H9 (cell line): ENCODE measurements at regions not wholly inside any gene's neighbourhood (a gene's known extent, or its start where the extent isn't known, plus 50 kb on each side); places are given as distances from the start of the nearest gene placed in this dataset.
"Not testable (repeated sequence)": the region's sequence is repeated elsewhere in the genome, so short reads cannot be mapped to it uniquely, and the experiment has no call there.

Experiments
- DNase-seq: peaks from one replicate; pipeline ENCODE4 v3.0.0-alpha.2; 2017
- H2AFZ ChIP-seq: one replicate; pipeline ENCODE4 v1.6.1; 2013; ENCODE audit warnings: mild to moderate bottlenecking, low read length, control low read depth, moderate library complexity
- H2AK5ac ChIP-seq: 2 replicates; pipeline ENCODE4 v1.6.1; 2013; ENCODE audit warnings: low read length, control low read depth, mixed read lengths; ENCODE audit not compliant: insufficient read length
- H2BK120ac ChIP-seq: one replicate; pipeline ENCODE4 v1.6.1; 2013; ENCODE audit warnings: low read depth, mild to moderate bottlenecking, low read length, control low read depth, inconsistent platforms; ENCODE audit not compliant: poor library complexity, severe bottlenecking
- H2BK12ac ChIP-seq: 2 replicates; pipeline ENCODE4 v1.6.1; 2013; ENCODE audit warnings: low read length, control low read depth, mixed read lengths, low read depth; ENCODE audit not compliant: insufficient read length
- H2BK15ac ChIP-seq: 2 replicates; pipeline ENCODE4 v1.6.1; 2013; ENCODE audit warnings: low read depth, low read length, control low read depth
- H2BK20ac ChIP-seq: one replicate; pipeline ENCODE4 v1.6.1; 2013; ENCODE audit warnings: low read depth, mild to moderate bottlenecking, low read length, control low read depth, inconsistent platforms; ENCODE audit not compliant: poor library complexity, severe bottlenecking
- H2BK5ac ChIP-seq: 2 replicates; pipeline ENCODE4 v1.6.1; 2013; ENCODE audit warnings: low read length, control low read depth, mixed read lengths; ENCODE audit not compliant: insufficient read length
- H3K14ac ChIP-seq: 2 replicates; pipeline ENCODE4 v1.6.1; 2013; ENCODE audit warnings: low read length, control low read depth; ENCODE audit not compliant: insufficient read depth
- H3K18ac ChIP-seq: 2 replicates; pipeline ENCODE4 v1.6.1; 2013; ENCODE audit warnings: low read depth, mild to moderate bottlenecking, mixed read lengths, low read length, control low read depth; ENCODE audit not compliant: insufficient read length
- H3K23ac ChIP-seq: 2 replicates; pipeline ENCODE4 v1.6.1; 2013; ENCODE audit warnings: low read length, control low read depth, mixed read lengths, low read depth; ENCODE audit not compliant: insufficient read length
- H3K23me2 ChIP-seq: 2 replicates; pipeline ENCODE4 v1.6.1; 2013; ENCODE audit warnings: low read depth, mild to moderate bottlenecking, mixed read lengths, low read length, control low read depth; ENCODE audit not compliant: insufficient read length, poor library complexity, severe bottlenecking
- H3K27ac ChIP-seq: 2 replicates; pipeline ENCODE4 v1.5.1; 2013; ENCODE audit warnings: low read length, control low read depth, mixed read lengths, low read depth; ENCODE audit not compliant: insufficient read length
- H3K27me3 ChIP-seq: 2 replicates; pipeline ENCODE4 v1.6.1; 2013; ENCODE audit warnings: low read length, control low read depth, inconsistent platforms; ENCODE audit not compliant: insufficient read depth
- H3K4ac ChIP-seq: 2 replicates; pipeline ENCODE4 v1.6.1; 2013; ENCODE audit warnings: low read depth, mild to moderate bottlenecking, control low read depth, inconsistent platforms, low read length, moderate library complexity
- H3K4me1 ChIP-seq: 2 replicates; pipeline ENCODE4 v1.6.1; 2013; ENCODE audit warnings: low read length, control low read depth, inconsistent platforms; ENCODE audit not compliant: insufficient read depth
- H3K4me2 ChIP-seq: 2 replicates; pipeline ENCODE4 v1.6.1; 2013; ENCODE audit warnings: low read length, control low read depth, mixed read lengths; ENCODE audit not compliant: insufficient read length, insufficient read depth
- H3K56ac ChIP-seq: 2 replicates; pipeline ENCODE4 v1.6.1; 2013; ENCODE audit warnings: low read depth, mild to moderate bottlenecking, mixed read lengths, low read length, control low read depth; ENCODE audit not compliant: insufficient read length
- H3K79me1 ChIP-seq: 2 replicates; pipeline ENCODE4 v1.6.1; 2013; ENCODE audit warnings: low read depth, mild to moderate bottlenecking, moderate library complexity, low read length, control low read depth, inconsistent platforms; ENCODE audit not compliant: insufficient read depth, poor library complexity, severe bottlenecking
- H3K79me2 ChIP-seq: 2 replicates; pipeline ENCODE4 v1.6.1; 2013; ENCODE audit warnings: low read length, control low read depth, inconsistent platforms; ENCODE audit not compliant: insufficient read depth
- H3K9ac ChIP-seq: 2 replicates; pipeline ENCODE4 v1.6.1; 2013; ENCODE audit warnings: low read length, control low read depth, mixed read lengths; ENCODE audit not compliant: insufficient read length; ENCODE audit errors: extremely low read depth
- H3K9me3 ChIP-seq: one replicate; pipeline ENCODE4 v1.6.1; 2013; ENCODE audit warnings: low read depth, low read length, inconsistent platforms; ENCODE audit not compliant: control insufficient read depth
- H3T11ph ChIP-seq: one replicate; pipeline ENCODE4 v1.6.1; 2013; ENCODE audit warnings: mild to moderate bottlenecking, low read length, control low read depth, inconsistent platforms
- H4K20me1 ChIP-seq: one replicate; pipeline ENCODE4 v1.6.1; 2013; ENCODE audit not compliant: control insufficient read depth, insufficient read length, insufficient read depth
- H4K5ac ChIP-seq: 2 replicates; pipeline ENCODE4 v1.6.1; 2013; ENCODE audit warnings: low read depth, mild to moderate bottlenecking, mixed read lengths, low read length, control low read depth; ENCODE audit not compliant: insufficient read length
- H4K8ac ChIP-seq: replicated peaks from 2 replicates; pipeline ENCODE4 v1.6.1; 2013; ENCODE audit warnings: low read length, control low read depth, mixed read lengths, low read depth; ENCODE audit not compliant: insufficient read length
- H4K91ac ChIP-seq: 2 replicates; pipeline ENCODE4 v1.6.1; 2013; ENCODE audit warnings: low read depth, mild to moderate bottlenecking, moderate library complexity, mixed read lengths, low read length, control low read depth; ENCODE audit not compliant: insufficient read length
- H3K27ac Mint-ChIP-seq, 3 experiments: 2 replicates in 2 of 3; 3 replicates in 1 of 3; pipeline ENCODE4 v1.8.0; 2020 to 2021; ENCODE audit warnings: mixed read lengths in 3 of 3, mild to moderate bottlenecking in 1 of 3, moderate library complexity in 1 of 3
- H3K27me3 Mint-ChIP-seq: 2 replicates; pipeline ENCODE4 v1.8.0; 2021; ENCODE audit warnings: low read depth, mild to moderate bottlenecking, moderate library complexity, mixed read lengths
- H3K36me3 Mint-ChIP-seq, 3 experiments: 2 replicates in 2 of 3; 3 replicates in 1 of 3; pipeline ENCODE4 v1.8.0; 2020 to 2021; ENCODE audit warnings: low read depth in 3 of 3, mixed read lengths in 3 of 3; ENCODE audit not compliant: insufficient read depth in 1 of 3
- H3K4me1 Mint-ChIP-seq, 2 experiments: 2 replicates each; pipeline ENCODE4 v1.8.0; 2020; ENCODE audit warnings: mixed read lengths in 2 of 2
- H3K4me3 Mint-ChIP-seq, 2 experiments: 2 replicates in 1 of 2; 3 replicates in 1 of 2; pipeline ENCODE4 v1.8.0; 2020 to 2021; ENCODE audit warnings: mild to moderate bottlenecking in 2 of 2, mixed read lengths in 2 of 2, moderate library complexity in 1 of 2
- H3K9me3 Mint-ChIP-seq, 2 experiments: 2 replicates in 1 of 2; 3 replicates in 1 of 2; pipeline ENCODE4 v1.8.0; 2020; ENCODE audit warnings: mild to moderate bottlenecking in 2 of 2, mixed read lengths in 2 of 2, moderate library complexity in 1 of 2
- WGBS: extraction: QIAGEN DNeasy Blood & Tissue Kit; methylation state at CpG from one replicate; pipeline ENCODE4 v1.1.7; 2013; ENCODE audit warnings: missing lambda C conversion rate, low lambda C conversion rate, mixed read lengths; ENCODE audit not compliant: insufficient read length; ENCODE audit errors: extremely low coverage; 5-methylcytosine and 5-hydroxymethylcytosine counted together
- TF ChIP-seq, protein P1 (sequence below): fragments of 200-600 bp; sonication (generic); conservative IDR thresholded peaks from 3 replicates; pipeline ENCODE4 v1.8.0; 2021; ENCODE audit warnings: antibody characterized with exemption, mild to moderate bottlenecking

DNA sequence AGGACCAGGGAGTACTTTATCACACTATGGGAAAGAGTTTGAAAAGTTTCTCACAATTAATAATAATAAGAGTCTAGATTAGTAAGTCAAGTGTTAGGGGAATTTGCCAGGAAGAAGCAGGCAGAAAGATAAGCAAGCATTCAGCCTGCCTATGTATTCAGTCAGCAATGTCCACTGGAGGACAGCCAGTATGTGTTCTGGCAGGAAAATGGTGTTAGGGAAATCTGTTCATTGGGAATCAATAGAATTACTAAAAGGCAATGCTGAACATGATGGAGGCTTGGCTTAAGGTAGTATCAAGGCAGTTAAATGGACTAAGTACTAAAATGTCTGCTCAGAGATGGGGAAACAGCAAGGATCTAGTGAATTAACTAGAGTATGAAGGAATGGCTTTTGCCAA is 221.2 kb downstream of the PPP4R3C start:
- H3K79me2 ChIP-seq: no peaks in the 10 kb centered on the region
- no peak overlapping the region for H4K5ac ChIP-seq
- H3K27me3 Mint-ChIP-seq: no peaks in the 10 kb centered on the region
- H3T11ph ChIP-seq: no peak overlapping the region
- no peak overlapping the region for H2AFZ ChIP-seq
- H3K36me3 Mint-ChIP-seq: peaks cover 14 to 24% (median 18%) of the 10 kb centered on the region in 3 experiments; a peak in 6 of 7 replicates
- TF ChIP-seq, protein P1, sequence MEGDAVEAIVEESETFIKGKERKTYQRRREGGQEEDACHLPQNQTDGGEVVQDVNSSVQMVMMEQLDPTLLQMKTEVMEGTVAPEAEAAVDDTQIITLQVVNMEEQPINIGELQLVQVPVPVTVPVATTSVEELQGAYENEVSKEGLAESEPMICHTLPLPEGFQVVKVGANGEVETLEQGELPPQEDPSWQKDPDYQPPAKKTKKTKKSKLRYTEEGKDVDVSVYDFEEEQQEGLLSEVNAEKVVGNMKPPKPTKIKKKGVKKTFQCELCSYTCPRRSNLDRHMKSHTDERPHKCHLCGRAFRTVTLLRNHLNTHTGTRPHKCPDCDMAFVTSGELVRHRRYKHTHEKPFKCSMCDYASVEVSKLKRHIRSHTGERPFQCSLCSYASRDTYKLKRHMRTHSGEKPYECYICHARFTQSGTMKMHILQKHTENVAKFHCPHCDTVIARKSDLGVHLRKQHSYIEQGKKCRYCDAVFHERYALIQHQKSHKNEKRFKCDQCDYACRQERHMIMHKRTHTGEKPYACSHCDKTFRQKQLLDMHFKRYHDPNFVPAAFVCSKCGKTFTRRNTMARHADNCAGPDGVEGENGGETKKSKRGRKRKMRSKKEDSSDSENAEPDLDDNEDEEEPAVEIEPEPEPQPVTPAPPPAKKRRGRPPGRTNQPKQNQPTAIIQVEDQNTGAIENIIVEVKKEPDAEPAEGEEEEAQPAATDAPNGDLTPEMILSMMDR: no peak
- H3K4me2 ChIP-seq: no peak overlapping the region
- no peak overlapping the region for H3K18ac ChIP-seq
- H3K9me3 Mint-ChIP-seq: peaks cover 54 to 62% of the 10 kb centered on the region in 2 experiments
- no peak overlapping the region for H2AK5ac ChIP-seq
- H3K27me3 ChIP-seq: no peaks in the 10 kb centered on the region
- DNase-seq: no peak
- H3K4me3 Mint-ChIP-seq: no peak overlapping the region
- H2BK12ac ChIP-seq: no peak overlapping the region
- H2BK20ac ChIP-seq: no peak overlapping the region
- no peak overlapping the region for H3K9ac ChIP-seq
- no peak overlapping the region for H3K14ac ChIP-seq
- H3K4me1 Mint-ChIP-seq: no peaks in the 10 kb centered on the region
- H3K27ac ChIP-seq: no peak overlapping the region
- no peak overlapping the region for H3K4ac ChIP-seq
- no peaks in the 10 kb centered on the region for H3K79me1 ChIP-seq
- no peak overlapping the region for H3K27ac Mint-ChIP-seq
- H3K23me2 ChIP-seq: no peaks in the 10 kb centered on the region
- peaks cover 15% of the 10 kb centered on the region for H3K9me3 ChIP-seq
- H2BK120ac ChIP-seq: no peak overlapping the region
- no peak overlapping the region for H4K8ac ChIP-seq
- H2BK15ac ChIP-seq: no peak overlapping the region
- H2BK5ac ChIP-seq: no peak overlapping the region
- no peaks in the 10 kb centered on the region for H4K20me1 ChIP-seq
- no peaks in the 10 kb centered on the region for H3K4me1 ChIP-seq
- no peak overlapping the region for H4K91ac ChIP-seq
- H3K23ac ChIP-seq: no peak overlapping the region
- H3K56ac ChIP-seq: no peak overlapping the region

DNA sequence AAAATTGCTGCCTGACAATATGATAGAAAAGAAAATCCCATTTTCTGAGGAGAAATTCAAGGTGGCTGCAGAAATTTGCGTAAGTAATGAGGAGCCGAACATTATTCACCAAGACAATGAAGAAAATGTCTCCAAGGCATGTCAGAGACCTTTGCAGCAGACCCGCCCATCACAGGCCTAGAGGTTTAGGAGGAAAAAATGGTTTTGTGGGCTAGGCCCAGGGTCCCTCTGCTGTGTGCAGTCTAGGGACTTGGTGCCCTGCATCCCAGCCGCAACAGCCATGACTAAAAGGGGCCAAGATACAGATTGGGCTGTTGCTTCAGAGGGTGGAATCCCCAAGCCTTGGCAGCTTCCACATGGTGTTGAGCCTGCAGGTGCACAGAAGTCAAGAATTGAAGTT is 223.1 kb downstream of the PPP4R3C start:
- not testable (repeated sequence) for H4K5ac ChIP-seq, H3K4me2 ChIP-seq, H2AK5ac ChIP-seq, H4K91ac ChIP-seq, H2AFZ ChIP-seq, H3K23ac ChIP-seq, H2BK120ac ChIP-seq, H3K27me3 ChIP-seq, H4K20me1 ChIP-seq, H2BK15ac ChIP-seq, H3K14ac ChIP-seq, H2BK12ac ChIP-seq, H2BK20ac ChIP-seq, H3K18ac ChIP-seq, H3T11ph ChIP-seq, H3K27ac Mint-ChIP-seq, H3K23me2 ChIP-seq, H3K4me1 Mint-ChIP-seq, H3K4me3 Mint-ChIP-seq, H3K79me1 ChIP-seq, H4K8ac ChIP-seq, H3K27me3 Mint-ChIP-seq, H3K4me1 ChIP-seq, H3K79me2 ChIP-seq, H2BK5ac ChIP-seq, H3K56ac ChIP-seq, H3K9ac ChIP-seq, H3K4ac ChIP-seq, H3K27ac ChIP-seq, DNase-seq
- peaks cover 15% of the 10 kb centered on the region for H3K9me3 ChIP-seq
- peaks cover 47 to 59% of the 10 kb centered on the region in 2 experiments for H3K9me3 Mint-ChIP-seq
- H3K36me3 Mint-ChIP-seq: peaks cover 14 to 24% (median 18%) of the 10 kb centered on the region in 3 experiments; a peak in 6 of 7 replicates
- no CpG with 5 or more reads among the region's 4 CpGs for WGBS
